SK-N-SH (cell line): ENCODE measurements at regions not wholly inside any gene's neighbourhood (a gene's known extent, or its start where the extent isn't known, plus 50 kb on each side); places are given as distances from the start of the nearest gene placed in this dataset.

ENCODE experiments used
- CTCF ChIA-PET: fragments of 300-600, 350-600 bp; formaldehyde crosslinking; extraction: SDS; loops from one replicate; lab custom pipeline; 2021; lab: Yijun Ruan, JAX
- POLR2A ChIA-PET: fragments of 350-600 bp; sonication (Branson Sonifier 250); formaldehyde crosslinking; extraction: SDS; loops from one replicate; lab custom pipeline; 2020; ENCODE audit warnings: antibody characterized with exemption, inconsistent platforms; lab: Yijun Ruan, JAX
- DNase-seq: peaks from one replicate; pipeline ENCODE4 v3.0.0; 2012
- H2AFZ ChIP-seq: fragments of 200-600 bp; sonication (generic); 2 replicates; pipeline ENCODE4 v1.8.1; 2016; ENCODE audit warnings: antibody characterized with exemption, mild to moderate bottlenecking, low read depth
- H3F3A ChIP-seq: fragments of 200-600 bp; sonication (generic); replicated peaks from 2 replicates; pipeline ENCODE3; 2016; ENCODE audit warnings: antibody characterized with exemption, mild to moderate bottlenecking; ENCODE audit not compliant: insufficient read depth
- H3K27ac ChIP-seq, 2 experiments: fragments of 200-500 bp in 1 of 2; fragments of 200-600 bp in 1 of 2; sonication (Bioruptor generic) in 1 of 2; sonication (generic), shearing (Covaris generic) in 1 of 2; 2 replicates each; pipeline versions ENCODE4 v1.5.1 to v1.6.1; 2014 to 2016; ENCODE audit warnings: low read depth in 2 of 2, inconsistent platforms in 1 of 2, low read length in 1 of 2, mild to moderate bottlenecking in 1 of 2, mixed read lengths in 1 of 2
- H3K27me3 ChIP-seq: fragments of 200-600 bp; sonication (generic), shearing (Covaris generic); 2 replicates; pipeline ENCODE4 v1.6.1; 2016; ENCODE audit warnings: mixed run types; ENCODE audit not compliant: insufficient read depth
- H3K36me3 ChIP-seq, 2 experiments: fragments of 200-500 bp in 1 of 2; fragments of 200-600 bp in 1 of 2; sonication (Bioruptor generic) in 1 of 2; sonication (generic) in 1 of 2; replicated peaks in 1 of 2; 2 replicates each; pipeline versions ENCODE3 to v1.5.1; 2014 to 2016; ENCODE audit warnings: low read length in 1 of 2, mild to moderate bottlenecking in 1 of 2; ENCODE audit not compliant: insufficient read depth in 2 of 2, control insufficient read depth in 1 of 2
- H3K4me1 ChIP-seq, 2 experiments: fragments of 200-500 bp in 1 of 2; fragments of 200-600 bp in 1 of 2; sonication (Bioruptor generic) in 1 of 2; sonication (generic), shearing (Covaris generic) in 1 of 2; 2 replicates each; pipeline versions ENCODE4 v1.5.1 to v1.6.1; 2014 to 2016; ENCODE audit warnings: low read depth in 1 of 2, low read length in 1 of 2, mixed run types in 1 of 2; ENCODE audit not compliant: insufficient read depth in 2 of 2, control insufficient read depth in 1 of 2
- H3K4me2 ChIP-seq: fragments of 200-600 bp; sonication (generic), shearing (Covaris generic); 2 replicates; pipeline ENCODE4 v1.6.1; 2017; ENCODE audit warnings: mixed run types
- H3K4me3 ChIP-seq, 2 experiments: fragments of 200-500 bp in 1 of 2; fragments of 200-600 bp in 1 of 2; sonication (Bioruptor generic) in 1 of 2; sonication (generic), shearing (Covaris generic) in 1 of 2; 2 replicates each; pipeline versions ENCODE4 v1.5.1 to v1.8.1; 2014 to 2016; ENCODE audit warnings: low read depth in 2 of 2, inconsistent platforms in 1 of 2, low read length in 1 of 2, mild to moderate bottlenecking in 1 of 2, mixed read lengths in 1 of 2, moderate library complexity in 1 of 2
- H3K79me2 ChIP-seq: fragments of 200-600 bp; sonication (generic); 2 replicates; pipeline ENCODE4 v1.8.1; 2017; ENCODE audit warnings: mild to moderate bottlenecking; ENCODE audit not compliant: insufficient read depth
- H3K9ac ChIP-seq: fragments of 200-600 bp; sonication (generic); 2 replicates; pipeline ENCODE4 v1.6.1; 2017; ENCODE audit warnings: mixed run types
- H3K9me2 ChIP-seq: fragments of 200-600 bp; sonication (generic); 2 replicates; pipeline ENCODE4 v1.6.1; 2017; ENCODE audit warnings: mixed run types
- H3K9me3 ChIP-seq: fragments of 200-600 bp; sonication (generic); 2 replicates; pipeline ENCODE4 v1.6.1; 2017; ENCODE audit warnings: mixed run types, mild to moderate bottlenecking, moderate library complexity
- H4K20me1 ChIP-seq: fragments of 200-600 bp; sonication (generic); 2 replicates; pipeline ENCODE4 v1.6.1; 2017; ENCODE audit warnings: mild to moderate bottlenecking, mixed run types; ENCODE audit not compliant: insufficient read depth
- CHD2 ChIP-seq: fragments of 150-350 bp; IDR thresholded peaks from 2 replicates; pipeline ENCODE4 v1.6.1; 2018; ENCODE audit warnings: low read length; ENCODE audit not compliant: partially characterized antibody
- ELF1 ChIP-seq: IDR thresholded peaks from 2 replicates; pipeline ENCODE4 v1.4.0; 2012
- EP300 ChIP-seq, 2 experiments: IDR thresholded peaks; 2 replicates each; pipeline versions ENCODE4 v1.4.0 to v1.6.1; 2012; ENCODE audit warnings: borderline replicate concordance in 1 of 2, low read depth in 1 of 2, low read length in 1 of 2
- FOXJ3 ChIP-seq: sonication (generic); formaldehyde crosslinking; IDR thresholded peaks from 2 replicates; pipeline ENCODE4 v1.5.1; 2020; ENCODE audit warnings: mild to moderate bottlenecking, missing genetic modification reagents
- FOXM1 ChIP-seq: IDR thresholded peaks from 2 replicates; pipeline ENCODE4 v1.4.0; 2012; ENCODE audit warnings: low read depth, mild to moderate bottlenecking
- GATA2 ChIP-seq: sonication (generic); formaldehyde crosslinking; IDR thresholded peaks from 2 replicates; pipeline ENCODE4 v1.5.0; 2020; ENCODE audit warnings: mild to moderate bottlenecking, missing genetic modification reagents
- IRF3 ChIP-seq: fragments of 150-350 bp; IDR thresholded peaks from 2 replicates; pipeline ENCODE4 v1.6.1; 2016; ENCODE audit warnings: mild to moderate bottlenecking, low read depth, low read length
- MAX ChIP-seq: IDR thresholded peaks from 2 replicates; pipeline ENCODE4 v1.4.0; 2012; ENCODE audit warnings: low read depth
- MXI1 ChIP-seq: IDR thresholded peaks from 2 replicates; pipeline ENCODE4 v1.6.1; 2012; ENCODE audit warnings: mild to moderate bottlenecking, low read depth, low read length, improper control_type of control experiment
- NRF1 ChIP-seq: IDR thresholded peaks from 2 replicates; pipeline ENCODE4 v1.6.1; 2012; ENCODE audit warnings: low read depth, mild to moderate bottlenecking, low read length
- PBX3 ChIP-seq: IDR thresholded peaks from 2 replicates; pipeline ENCODE4; 2012
- RCOR1 ChIP-seq: fragments of 150-350 bp; IDR thresholded peaks from 2 replicates; pipeline ENCODE4 v1.6.1; 2017; ENCODE audit warnings: antibody characterized with exemption, low read length
- REST ChIP-seq: IDR thresholded peaks from 2 replicates; pipeline ENCODE4 v1.6.1; 2012; ENCODE audit warnings: mild to moderate bottlenecking, low read depth, low read length, moderate library complexity
- RXRA ChIP-seq: IDR thresholded peaks from 2 replicates; pipeline ENCODE4 v1.4.0; 2012; ENCODE audit warnings: low read depth, mild to moderate bottlenecking, borderline replicate concordance
- SMC3 ChIP-seq: IDR thresholded peaks from 2 replicates; pipeline ENCODE4 v1.6.1; 2012; ENCODE audit warnings: low read depth, low read length, improper control_type of control experiment
- TAF1 ChIP-seq: IDR thresholded peaks from 2 replicates; pipeline ENCODE4 v1.6.1; 2012; ENCODE audit warnings: low read depth, mild to moderate bottlenecking, low read length, moderate library complexity, borderline replicate concordance
- TCF12 ChIP-seq: IDR thresholded peaks from 2 replicates; pipeline ENCODE4 v1.4.0; 2012
- ZBTB33 ChIP-seq: IDR thresholded peaks from 2 replicates; pipeline ENCODE4 v1.4.0; 2012; ENCODE audit warnings: low read depth, borderline replicate concordance
- WGBS: methylation state at CpG from one replicate; pipeline ENCODE4 v1.1.6; 2017; ENCODE audit warnings: low lambda C conversion rate; 5-methylcytosine and 5-hydroxymethylcytosine counted together

GRCh38 chr2:187871506-187871905, 317.3 kb upstream of the TFPI start:
- Histone ChIP-seq H3K4me1 (no peaks in the 10 kb centered on the region), H3K4me3 (no peak overlapping the region), H3K36me3 (no peaks in the 10 kb centered on the region), H3K27me3 (no peaks in the 10 kb centered on the region), H3K9me2 (no peaks in the 10 kb centered on the region), H3K9me3 (no peaks in the 10 kb centered on the region), H3K27ac (no peak overlapping the region), H4K20me1 (no peaks in the 10 kb centered on the region), H3K9ac (no peak overlapping the region), H3F3A (no peaks in the 10 kb centered on the region), H3K79me2 (no peaks in the 10 kb centered on the region), H2AFZ (no peak overlapping the region), H3K4me2 (no peak overlapping the region)
- TF ChIP-seq FOXJ3 (CRISPR knock-in tag): no peak
- TF ChIP-seq RXRA: no peak
- TF ChIP-seq MXI1: no peak
- TF ChIP-seq CHD2: no peak
- no peak for TF ChIP-seq RCOR1
- no peak for TF ChIP-seq IRF3
- WGBS: 61% methylated on average over 3 of the region's 3 CpGs
- DNase-seq: no peak
- POLR2A ChIA-PET: no interaction called here
- CTCF ChIA-PET: no interaction called here

- CTCF ChIA-PET: interaction anchor here (1.3 kb wide), 1 partner anchor 18 kb away, joined by 3 read pairs; no protein-coding TSS in a partner anchor
- H3F3A ChIP-seq: no peaks in the 10 kb centered on the region
- TF ChIP-seq IRF3 (no peak), FOXM1 (no peak), REST (no peak), GATA2 (CRISPR knock-in tag) (no peak), TAF1 (no peak), NRF1 (no peak), SMC3 (no peak), EP300 (IDR thresholded peaks at IDR 0.05; ENCODE audit: borderline replicate concordance in 1 of 2, low read depth in 1 of 2, low read length in 1 of 2) (no peak), MAX (no peak), ELF1 (no peak), PBX3 (no peak), RXRA (no peak), CHD2 (no peak), ZBTB33 (no peak), FOXJ3 (CRISPR knock-in tag) (no peak), TCF12 (no peak)
- no peaks in the 10 kb centered on the region for H3K79me2 ChIP-seq
- no peaks in the 10 kb centered on the region for H3K4me1 ChIP-seq
- H3K9ac ChIP-seq: no peak overlapping the region
- no peaks in the 10 kb centered on the region for H3K36me3 ChIP-seq
- H3K4me3 ChIP-seq: no peak overlapping the region
- H4K20me1 ChIP-seq: no peaks in the 10 kb centered on the region
- no peak overlapping the region for H3K4me2 ChIP-seq
- no peaks in the 10 kb centered on the region for H3K9me2 ChIP-seq
- no peak overlapping the region for H3K27ac ChIP-seq
- POLR2A ChIA-PET: no interaction called here
- H3K9me3 ChIP-seq: no peaks in the 10 kb centered on the region
- no peak for DNase-seq
- 81% methylated on average over 2 of the region's 2 CpGs for WGBS
- no peaks in the 10 kb centered on the region for H3K27me3 ChIP-seq
- H2AFZ ChIP-seq: no peak overlapping the region
Measured at GRCh38 chr2:187873132-187873531, 318.9 kb upstream of the TFPI start.
